PC-3 (cell line): ENCODE measurements at regions not wholly inside any gene's neighbourhood (a gene's known extent, or its start where the extent isn't known, plus 50 kb on each side); places are given as distances from the start of the nearest gene placed in this dataset.

ENCODE experiments used
- CTCF ChIP-seq: fragments of 300-600 bp; sonication (generic); conservative IDR thresholded peaks from 2 replicates; pipeline ENCODE4 v1.5.1; 2017; ENCODE audit warnings: antibody characterized with exemption, low read depth, mild to moderate bottlenecking, low read length
- EZH2 ChIP-seq: fragments of 300-600 bp; sonication (generic); IDR thresholded peaks from one replicate; pipeline ENCODE4 v1.6.1; 2017; ENCODE audit warnings: antibody characterized with exemption, mild to moderate bottlenecking, low read length; ENCODE audit not compliant: unreplicated experiment
- EZH2phosphoT487 ChIP-seq: fragments of 300-600 bp; sonication (generic); IDR thresholded peaks from 2 replicates; pipeline ENCODE4 v1.6.1; 2018; ENCODE audit warnings: mild to moderate bottlenecking, antibody characterized with exemption, low read length, borderline replicate concordance

- no peak for TF ChIP-seq EZH2phosphoT487
- no peak for TF ChIP-seq CTCF
- no peak for TF ChIP-seq EZH2
These were observed 74.4 kb upstream of the EPB41L3 start for GRCh38 chr18:5618047-5618688.
